Amygdala (tissue), 56 donors: ENCODE measurements at regions not wholly inside any gene's neighbourhood (a gene's known extent, or its start where the extent isn't known, plus 50 kb on each side); places are given as distances from the start of the nearest gene placed in this dataset.
"Not testable (repeated sequence)": the region's sequence is repeated elsewhere in the genome, so short reads cannot be mapped to it uniquely, and the experiment has no call there.

ENCODE experiments used
- DNase-seq, 56 donors: peaks; one replicate each; lab custom pipeline; 2025; lab: John Stamatoyannopoulos, UW

- DNase-seq, result no peak
Observed at GRCh38 chr3:153539263-153539662, 377.2 kb downstream of the RAP2B start.

- DNase-seq, result no peak
Observed at GRCh38 chr3:153545471-153545870, 383.4 kb downstream of the RAP2B start.

- DNase-seq, result no peak
Observed at GRCh38 chr3:153547970-153548369, 385.9 kb downstream of the RAP2B start.

- DNase-seq, result not testable (repeated sequence)
Observed at GRCh38 chr3:153549686-153550085, 387.7 kb downstream of the RAP2B start.

GRCh38 chr3:153551536-153552285 is 389.7 kb downstream of the RAP2B start:
- no peak for DNase-seq

GRCh38 chr3:153552887-153553604 is 391.0 kb downstream of the RAP2B start:
- DNase-seq, result no peak

GRCh38 chr3:153553605-153553945 is 391.5 kb downstream of the RAP2B start:
- DNase-seq, result no peak

GRCh38 chr3:153555919-153556318 is 393.9 kb downstream of the RAP2B start:
- DNase-seq, result no peak

- not testable (repeated sequence) for DNase-seq
Observed at GRCh38 chr3:153559366-153559765, 397.3 kb downstream of the RAP2B start.

GRCh38 chr3:153567011-153567410 is 405.0 kb downstream of the RAP2B start:
- DNase-seq, result no peak

- no peak for DNase-seq
Observed at GRCh38 chr3:153567556-153567955, 405.5 kb downstream of the RAP2B start.

GRCh38 chr3:153570481-153570880 is 408.5 kb downstream of the RAP2B start:
- not testable (repeated sequence) for DNase-seq

- DNase-seq, result no peak
Observed at GRCh38 chr3:153572165-153572564, 410.1 kb downstream of the RAP2B start.

GRCh38 chr3:153572654-153573053 is 410.6 kb downstream of the RAP2B start:
- DNase-seq, result no peak

- DNase-seq, result no peak
Observed at GRCh38 chr3:153573481-153573880, 411.5 kb downstream of the RAP2B start.

GRCh38 chr3:153574445-153574844 is 412.4 kb downstream of the RAP2B start:
- no peak for DNase-seq

GRCh38 chr3:153577059-153577736 is 415.2 kb downstream of the RAP2B start:
- no peak for DNase-seq

GRCh38 chr3:153578046-153578445 is 416.0 kb downstream of the RAP2B start:
- DNase-seq, result no peak

GRCh38 chr3:153590051-153590450 is 428.0 kb downstream of the RAP2B start:
- no peak for DNase-seq

- DNase-seq, result no peak
Observed at GRCh38 chr3:153591561-153592245, 429.7 kb downstream of the RAP2B start.
